IMR-90 (cell line): ENCODE measurements at regions not wholly inside any gene's neighbourhood (a gene's known extent, or its start where the extent isn't known, plus 50 kb on each side); places are given as distances from the start of the nearest gene placed in this dataset.
A peak's percentile ranks its signal among the peaks of the same experiment; 100 is the strongest.

Source experiments
- ATAC-seq: fragments of 200-7000 bp; cut with Tn5 transposase; 2 replicates; pipeline ENCODE4 v1.9.1; 2020; ENCODE audit warnings: low read depth, mild to moderate bottlenecking, moderate library complexity
- BruUV-seq: library from RNA; stranded (reverse); fragments of 400-500 nt; replicated peaks from 2 replicates; lab custom pipeline; 2021; lab: Mats Ljungman, UMichigan
- CTCF ChIA-PET: fragments of 300-600 bp; formaldehyde crosslinking; extraction: SDS; loops from one replicate; lab custom pipeline; 2021; ENCODE audit warnings: antibody characterized with exemption; lab: Yijun Ruan, JAX
- POLR2A ChIA-PET: fragments of 300-600 bp; sonication (Branson Sonifier 250); formaldehyde crosslinking; loops from one replicate; lab custom pipeline; 2022; ENCODE audit warnings: antibody characterized with exemption; ENCODE audit not compliant: unreplicated experiment; lab: Charles Lee
- DNase-seq: peaks from one replicate; pipeline ENCODE4 v3.0.0; 2013
- H2AFZ ChIP-seq: replicated peaks from 2 replicates; pipeline ENCODE3; 2013; ENCODE audit warnings: low read length, mild to moderate bottlenecking; ENCODE audit not compliant: poor library complexity
- H2AK5ac ChIP-seq: 2 replicates; pipeline ENCODE4 v1.6.1; 2013; ENCODE audit warnings: low read depth, low read length, inconsistent platforms
- H2AK9ac ChIP-seq: replicated peaks from 2 replicates; pipeline ENCODE3; 2013; ENCODE audit warnings: mild to moderate bottlenecking, low read depth, low read length, moderate library complexity; ENCODE audit not compliant: poor library complexity
- H2BK120ac ChIP-seq: 2 replicates; pipeline ENCODE4 v1.6.1; 2013; ENCODE audit warnings: low read depth, low read length, inconsistent platforms
- H2BK15ac ChIP-seq: 3 replicates; pipeline ENCODE4 v1.6.1; 2013; ENCODE audit warnings: low read depth, low read length, inconsistent platforms
- H2BK20ac ChIP-seq: 2 replicates; pipeline ENCODE4 v1.6.1; 2013; ENCODE audit warnings: low read depth, mild to moderate bottlenecking, inconsistent platforms, low read length, moderate library complexity
- H2BK5ac ChIP-seq: 2 replicates; pipeline ENCODE4 v1.6.1; 2013; ENCODE audit warnings: mild to moderate bottlenecking, low read depth, low read length, inconsistent platforms; ENCODE audit not compliant: poor library complexity, severe bottlenecking
- H3K14ac ChIP-seq: replicated peaks from 2 replicates; pipeline ENCODE4 v1.6.1; 2013; ENCODE audit warnings: low read depth, low read length, inconsistent platforms
- H3K18ac ChIP-seq: 2 replicates; pipeline ENCODE4 v1.6.1; 2013; ENCODE audit warnings: low read depth, low read length, control low read depth
- H3K23ac ChIP-seq: 2 replicates; pipeline ENCODE4 v1.6.1; 2013; ENCODE audit warnings: low read depth, low read length, inconsistent platforms
- H3K27ac ChIP-seq: 2 replicates; pipeline ENCODE4 v1.5.1; 2013; ENCODE audit warnings: mild to moderate bottlenecking, control low read depth, low read length; ENCODE audit not compliant: insufficient read depth
- H3K27me3 ChIP-seq: 2 replicates; pipeline ENCODE4 v1.6.1; 2013; ENCODE audit warnings: low read length; ENCODE audit not compliant: control insufficient read depth, insufficient read depth
- H3K36me3 ChIP-seq: 2 replicates; pipeline ENCODE4 v1.6.1; 2013; ENCODE audit warnings: low read length, mixed read lengths; ENCODE audit not compliant: control insufficient read depth, insufficient read depth
- H3K4ac ChIP-seq: 2 replicates; pipeline ENCODE4 v1.6.1; 2013; ENCODE audit warnings: low read depth, low read length, inconsistent platforms
- H3K4me1 ChIP-seq: 2 replicates; pipeline ENCODE4 v1.6.1; 2013; ENCODE audit warnings: low read length, mixed read lengths; ENCODE audit not compliant: control insufficient read depth, insufficient read depth
- H3K4me2 ChIP-seq: 2 replicates; pipeline ENCODE4 v1.6.1; 2013; ENCODE audit warnings: low read depth, mild to moderate bottlenecking, control low read depth, low read length, moderate library complexity
- H3K4me3 ChIP-seq: 2 replicates; pipeline ENCODE4 v1.5.1; 2013; ENCODE audit warnings: low read depth, mild to moderate bottlenecking, control low read depth, low read length, moderate library complexity; ENCODE audit not compliant: insufficient read depth
- H3K56ac ChIP-seq: 2 replicates; pipeline ENCODE4 v1.6.1; 2013; ENCODE audit warnings: low read length, inconsistent platforms; ENCODE audit not compliant: insufficient read depth; ENCODE audit errors: extremely low read depth
- H3K79me1 ChIP-seq, 2 experiments: 2 replicates each; pipeline ENCODE4 v1.6.1; 2013; ENCODE audit warnings: low read length in 2 of 2, inconsistent platforms in 1 of 2, low read depth in 1 of 2
- H3K9ac ChIP-seq: 2 replicates; pipeline ENCODE4 v1.6.1; 2013; ENCODE audit warnings: low read depth, low read length, control low read depth
- H3K9me1 ChIP-seq: 2 replicates; pipeline ENCODE4 v1.6.1; 2013; ENCODE audit warnings: low read length, inconsistent platforms; ENCODE audit not compliant: insufficient read depth
- H3K9me3 ChIP-seq: 2 replicates; pipeline ENCODE4 v1.6.1; 2013; ENCODE audit warnings: low read length; ENCODE audit not compliant: control insufficient read depth, insufficient read depth
- H4K20me1 ChIP-seq: 2 replicates; pipeline ENCODE4 v1.6.1; 2013; ENCODE audit warnings: low read length, inconsistent platforms; ENCODE audit not compliant: insufficient read depth
- H4K5ac ChIP-seq: 2 replicates; pipeline ENCODE4 v1.6.1; 2013; ENCODE audit warnings: mild to moderate bottlenecking, low read depth, low read length, control low read depth
- H4K8ac ChIP-seq, 2 experiments: 2 replicates each; pipeline ENCODE4 v1.6.1; 2013; ENCODE audit warnings: low read depth in 2 of 2, low read length in 2 of 2, control low read depth in 1 of 2, inconsistent platforms in 1 of 2
- H4K91ac ChIP-seq: 2 replicates; pipeline ENCODE4 v1.6.1; 2013; ENCODE audit warnings: low read depth, low read length, inconsistent platforms; ENCODE audit not compliant: insufficient read depth
- CHD1 ChIP-seq: IDR thresholded peaks from 2 replicates; pipeline ENCODE4 v1.6.1; 2012; ENCODE audit warnings: low read depth, low read length, improper control_type of control experiment
- ELK1 ChIP-seq: fragments of 150-350 bp; IDR thresholded peaks from 2 replicates; pipeline ENCODE4 v1.6.1; 2016; ENCODE audit warnings: low read depth, mild to moderate bottlenecking, low read length, moderate library complexity, borderline replicate concordance
- MAFK ChIP-seq: IDR thresholded peaks from 2 replicates; pipeline ENCODE4 v1.6.1; 2012; ENCODE audit warnings: low read depth, low read length, improper control_type of control experiment
- USF2 ChIP-seq: fragments of 150-350 bp; IDR thresholded peaks from 2 replicates; pipeline ENCODE4 v1.6.1; 2017; ENCODE audit warnings: mild to moderate bottlenecking, antibody characterized with exemption, low read length, low read depth
- WGBS, 2 experiments: methylation state at CpG; one replicate each; pipeline versions ENCODE4 v1.1.5 to v1.1.7; 2013; ENCODE audit warnings: missing lambda C conversion rate in 2 of 2; ENCODE audit not compliant: insufficient read length in 1 of 2; ENCODE audit errors: extremely low coverage in 2 of 2; 5-methylcytosine and 5-hydroxymethylcytosine counted together
- dilution Hi-C: fragments of 300-500 bp; cut with HindIII; formaldehyde crosslinking; loops from one replicate; pipeline ENCODE4 v1.14.3; 2018; ENCODE audit warnings: low sequenced_read_pairs; ENCODE audit not compliant: unreplicated experiment
- in situ Hi-C: fragments of 300-500 bp; cut with MboI; formaldehyde crosslinking; loops from 3 replicates; pipeline ENCODE4 v1.14.3; 2019; ENCODE audit warnings: low sequenced_read_pairs, inconsistent platforms, mixed read lengths
- intact Hi-C: fragments of 100-400 bp; cut with micrococcal nuclease; formaldehyde crosslinking; loops from 2 replicates; pipeline ENCODE4 v1.10.0; 2022

GRCh38 chr2:184517402-184517801 lies 80.9 kb upstream of the ZNF804A start:
- Histone ChIP-seq H3K36me3 (no peaks in the 10 kb centered on the region), H2BK15ac (no peak overlapping the region), H3K4ac (no peak overlapping the region), H2BK20ac (no peak overlapping the region), H3K4me2 (no peak overlapping the region), H3K9me3 (peaks cover 2% of the 10 kb centered on the region; the same call in 1 of the 2 replicates), H2AK9ac (no peak overlapping the region), H2BK5ac (no peak overlapping the region), H3K14ac (no peak overlapping the region), H2BK120ac (no peak overlapping the region), H3K27ac (no peak overlapping the region), H3K23ac (no peak overlapping the region), H2AK5ac (no peak overlapping the region), H3K79me1 (no peaks in the 10 kb centered on the region), H4K20me1 (no peaks in the 10 kb centered on the region), H2AFZ (no peak overlapping the region), H3K4me3 (no peak overlapping the region), H3K18ac (no peak overlapping the region), H3K56ac (no peak overlapping the region), H4K5ac (no peak overlapping the region), H4K91ac (no peak overlapping the region), H3K9me1 (no peaks in the 10 kb centered on the region), H3K4me1 (no peaks in the 10 kb centered on the region), H3K9ac (no peak overlapping the region), H3K27me3 (no peaks in the 10 kb centered on the region), H4K8ac (no peak overlapping the region)
- TF ChIP-seq CHD1 (no peak), ELK1 (no peak), MAFK (peak; percentile 37; the same call in 1 of the 2 replicates), USF2 (no peak)
- intact Hi-C loops = no loop called here
- ChIA-PET CTCF (no interaction called here), POLR2A (no interaction called here)
- ATAC-seq = no peak
- no peak for DNase-seq
- dilution Hi-C loops = no loop called here
- no TSS peak for BruUV-seq
- in situ Hi-C loops = no loop called here
- no CpG with 5 or more reads among the region's 1 CpG for WGBS, 2 experiments
